ENCODE measurements at regions not wholly inside any gene's neighbourhood (a gene's known extent, or its start where the extent isn't known, plus 50 kb on each side); places are given as distances from the start of the nearest gene placed in this dataset.

DNA sequence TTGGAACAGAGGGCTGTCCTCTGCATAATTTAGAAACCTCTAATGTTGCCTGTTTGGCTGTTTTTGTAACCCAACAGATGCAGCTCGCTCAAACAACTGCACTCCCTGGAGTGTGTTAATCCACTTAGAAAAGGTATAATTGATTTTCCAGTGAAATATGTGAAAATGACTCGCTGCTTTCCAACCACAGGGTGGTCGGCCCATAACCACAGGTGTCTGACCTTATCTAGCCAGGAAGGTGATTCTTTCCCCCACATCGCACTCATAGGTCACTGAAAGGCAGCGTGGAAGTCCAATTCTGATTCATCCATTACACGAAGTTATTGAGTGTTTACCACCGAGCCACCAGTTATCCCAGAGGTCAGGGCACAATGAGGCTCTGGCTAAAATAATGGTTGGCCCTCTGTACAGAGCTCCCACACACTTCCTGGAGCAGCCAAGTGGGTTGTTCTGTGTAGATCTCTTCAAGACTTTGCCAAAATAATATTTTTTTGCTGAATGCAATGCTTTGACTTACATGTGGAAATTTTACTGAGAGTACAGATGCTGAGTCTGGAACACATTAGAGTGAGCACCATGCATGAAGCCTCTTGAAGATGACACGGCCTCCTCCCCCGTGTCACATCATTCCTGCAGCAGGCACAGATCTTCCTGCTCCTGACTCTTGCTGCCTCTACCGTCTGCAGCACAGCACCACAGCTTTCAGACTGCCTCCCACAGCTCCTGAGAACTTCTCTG, 396.2 kb downstream of the ZNF516 start:
- no peaks in the 10 kb centered on the region for H3K36me3 ChIP-seq (ENCODE audit: control insufficient read depth, insufficient read depth, low read length)
- H3K4me3 ChIP-seq (ENCODE audit: low read length) = no peak overlapping the region
- H3K27me3 ChIP-seq (ENCODE audit: control insufficient read depth, insufficient read depth, low read length) = no peaks in the 10 kb centered on the region
- H3K9me3 ChIP-seq (ENCODE audit: control insufficient read depth, low read length) = no peaks in the 10 kb centered on the region
- no peaks in the 10 kb centered on the region for H3K4me1 ChIP-seq (ENCODE audit: control insufficient read depth, insufficient read depth, low read length)
- no peak overlapping the region for H3K9ac ChIP-seq (ENCODE audit: low read length)

DNA sequence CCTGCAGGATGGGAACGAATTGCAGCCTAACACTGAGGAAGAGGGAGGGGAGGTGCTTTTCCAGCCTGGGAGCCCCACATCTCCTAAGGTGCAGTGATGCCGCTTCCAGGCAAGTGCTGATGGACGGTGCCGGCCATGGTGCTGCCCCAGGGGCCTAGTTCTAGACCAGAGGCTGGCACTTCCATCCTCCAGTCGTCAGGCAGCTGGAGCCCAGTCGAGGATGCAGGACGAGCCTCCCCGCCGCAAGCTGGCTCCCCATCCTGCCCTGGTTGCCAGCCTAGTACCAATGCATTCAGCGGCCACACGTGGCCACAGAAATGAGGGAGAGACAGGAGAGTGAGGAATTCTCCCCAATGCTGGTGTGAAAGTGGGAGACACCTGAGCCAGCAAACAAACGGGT, 413.5 kb downstream of the ZNF516 start:
- Histone ChIP-seq H3K4me1 (ENCODE audit: control insufficient read depth, insufficient read depth, low read length) (no peaks in the 10 kb centered on the region), H3K36me3 (ENCODE audit: control insufficient read depth, insufficient read depth, low read length) (no peaks in the 10 kb centered on the region), H3K4me3 (ENCODE audit: low read length) (no peak overlapping the region)

DNA sequence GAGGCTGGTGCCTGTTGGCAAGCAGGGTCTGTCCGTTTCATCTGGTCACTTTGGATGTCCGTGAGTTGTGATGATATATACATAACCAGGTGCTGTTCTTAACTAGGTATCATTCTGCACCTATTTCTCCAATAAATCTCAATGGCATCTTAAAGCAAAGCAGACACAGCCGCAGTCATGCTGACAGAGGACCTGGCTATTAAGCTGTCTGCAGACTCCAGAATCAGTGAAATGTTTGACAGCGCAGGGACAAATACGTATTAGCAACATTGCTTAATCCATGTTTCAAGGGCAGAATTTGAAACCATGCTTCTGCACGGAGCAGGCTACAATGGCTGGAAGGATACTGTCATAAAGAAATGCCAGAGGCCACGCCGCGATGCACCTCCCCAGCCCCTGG, 414.6 kb downstream of the ZNF516 start:
- Histone ChIP-seq H3K4me1 (ENCODE audit: control insufficient read depth, insufficient read depth, low read length) (no peaks in the 10 kb centered on the region), H3K9ac (ENCODE audit: low read length) (no peak overlapping the region), H3K9me3 (ENCODE audit: control insufficient read depth, low read length) (no peaks in the 10 kb centered on the region), H3K36me3 (ENCODE audit: control insufficient read depth, insufficient read depth, low read length) (no peaks in the 10 kb centered on the region), H3K27me3 (ENCODE audit: control insufficient read depth, insufficient read depth, low read length) (no peaks in the 10 kb centered on the region), H3K4me3 (ENCODE audit: low read length) (no peak overlapping the region)

More for the DNA sequence above, 413.5 kb downstream of the ZNF516 start:
- Histone ChIP-seq H3K27me3 (ENCODE audit: control insufficient read depth, insufficient read depth, low read length) (no peaks in the 10 kb centered on the region), H3K9me3 (ENCODE audit: control insufficient read depth, low read length) (no peaks in the 10 kb centered on the region), H3K9ac (ENCODE audit: low read length) (no peak overlapping the region)

DNA sequence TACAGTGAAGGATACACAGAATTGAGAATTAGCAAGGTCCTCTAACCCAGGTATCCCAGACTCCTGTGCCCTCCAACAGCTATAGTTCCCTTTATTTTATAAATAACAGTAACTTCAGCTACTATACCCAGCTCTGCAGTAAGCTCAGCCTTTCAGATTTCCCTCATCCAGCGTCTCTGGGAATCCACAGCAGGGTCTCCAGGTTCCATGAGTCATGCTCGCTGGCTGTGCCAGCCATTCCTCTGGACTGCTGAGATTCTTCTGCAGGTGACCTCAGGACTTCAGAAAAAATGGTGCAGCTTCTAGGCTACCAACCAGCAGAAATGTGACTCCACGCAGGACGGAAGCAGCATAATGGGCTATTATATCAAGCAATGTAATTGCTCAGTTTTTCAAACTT, 419.3 kb downstream of the ZNF516 start:
- no peaks in the 10 kb centered on the region for H3K27me3 ChIP-seq (ENCODE audit: control insufficient read depth, insufficient read depth, low read length)
- H3K9ac ChIP-seq (ENCODE audit: low read length) = no peak overlapping the region
- no peak overlapping the region for H3K4me3 ChIP-seq (ENCODE audit: low read length)
- H3K36me3 ChIP-seq (ENCODE audit: control insufficient read depth, insufficient read depth, low read length) = no peaks in the 10 kb centered on the region
- no peaks in the 10 kb centered on the region for H3K9me3 ChIP-seq (ENCODE audit: control insufficient read depth, low read length)
- no peaks in the 10 kb centered on the region for H3K4me1 ChIP-seq (ENCODE audit: control insufficient read depth, insufficient read depth, low read length)

DNA sequence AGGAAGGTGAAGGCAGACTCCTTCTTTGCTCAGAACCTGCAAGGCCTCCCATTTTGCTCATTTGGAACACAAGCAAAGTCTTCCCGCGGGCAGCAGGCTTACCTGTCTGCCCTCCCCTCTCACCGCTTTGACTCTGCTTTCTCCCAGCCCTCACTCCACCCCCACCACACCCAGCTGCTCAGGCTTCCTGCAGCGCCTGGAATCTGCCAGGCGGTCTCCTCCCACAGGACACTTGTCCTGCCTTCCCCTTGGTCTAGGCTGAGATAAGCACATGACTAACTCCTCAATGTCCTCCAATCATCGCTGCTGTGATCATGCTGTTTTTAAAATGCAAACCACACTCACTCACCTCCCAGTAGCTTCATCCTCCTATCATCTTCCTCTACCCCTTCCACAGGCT, 430.0 kb downstream of the ZNF516 start:
- H3K9ac ChIP-seq (ENCODE audit: low read length) = no peak overlapping the region
- no peaks in the 10 kb centered on the region for H3K27me3 ChIP-seq (ENCODE audit: control insufficient read depth, insufficient read depth, low read length)
- H3K4me1 ChIP-seq (ENCODE audit: control insufficient read depth, insufficient read depth, low read length) = no peaks in the 10 kb centered on the region

DNA sequence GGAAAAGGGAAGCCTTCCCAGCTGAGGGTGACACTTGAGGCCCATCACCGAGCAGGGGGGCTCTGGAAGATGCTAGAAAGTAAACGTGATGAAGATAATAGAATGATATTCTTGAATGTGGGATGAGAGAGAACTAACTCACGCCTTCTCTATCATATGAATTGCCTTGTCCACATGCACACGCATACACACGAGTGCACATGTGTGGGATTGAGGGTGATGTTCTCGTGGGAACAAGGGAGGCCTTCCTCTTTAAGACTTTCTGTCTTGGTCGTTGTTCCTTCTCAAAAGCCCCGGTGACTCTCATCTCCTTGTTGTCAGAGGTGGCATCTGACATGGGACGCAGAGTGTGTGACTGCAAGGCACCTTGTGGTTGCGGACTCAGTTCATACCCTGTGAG, 436.9 kb downstream of the ZNF516 start:
- H3K4me3 ChIP-seq (ENCODE audit: low read length) = no peak overlapping the region

More for the DNA sequence above, 430.0 kb downstream of the ZNF516 start:
- H3K9me3 ChIP-seq (ENCODE audit: control insufficient read depth, low read length) = no peaks in the 10 kb centered on the region
- no peaks in the 10 kb centered on the region for H3K36me3 ChIP-seq (ENCODE audit: control insufficient read depth, insufficient read depth, low read length)
- no peak overlapping the region for H3K4me3 ChIP-seq (ENCODE audit: low read length)

DNA sequence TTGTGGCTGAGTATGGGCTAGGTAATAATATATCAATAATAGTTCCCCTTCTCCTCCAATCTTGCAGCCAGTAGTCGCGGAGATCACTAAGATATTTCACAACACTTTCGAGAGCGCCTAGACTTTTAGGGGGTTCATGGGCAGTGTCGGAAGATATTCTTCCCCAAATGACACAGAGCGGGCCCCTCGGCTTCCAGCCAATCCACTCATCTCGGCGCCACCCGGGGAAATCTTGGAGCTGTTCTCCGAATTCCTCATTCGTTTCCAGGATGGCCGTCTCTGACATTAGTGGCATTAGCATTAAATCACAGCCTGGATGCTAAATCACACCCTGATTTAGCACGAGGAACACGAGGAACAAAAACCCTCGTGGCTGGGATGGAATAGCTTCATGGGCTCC, 437.7 kb downstream of the ZNF516 start:
- Histone ChIP-seq H3K27me3 (ENCODE audit: control insufficient read depth, insufficient read depth, low read length) (no peaks in the 10 kb centered on the region), H3K9me3 (ENCODE audit: control insufficient read depth, low read length) (no peaks in the 10 kb centered on the region), H3K36me3 (ENCODE audit: control insufficient read depth, insufficient read depth, low read length) (no peaks in the 10 kb centered on the region), H3K4me3 (ENCODE audit: low read length) (no peak overlapping the region), H3K4me1 (ENCODE audit: control insufficient read depth, insufficient read depth, low read length) (no peaks in the 10 kb centered on the region), H3K9ac (ENCODE audit: low read length) (no peak overlapping the region)

More for the DNA sequence above, 436.9 kb downstream of the ZNF516 start:
- Histone ChIP-seq H3K4me1 (ENCODE audit: control insufficient read depth, insufficient read depth, low read length) (no peaks in the 10 kb centered on the region), H3K36me3 (ENCODE audit: control insufficient read depth, insufficient read depth, low read length) (no peaks in the 10 kb centered on the region), H3K9me3 (ENCODE audit: control insufficient read depth, low read length) (no peaks in the 10 kb centered on the region), H3K9ac (ENCODE audit: low read length) (no peak overlapping the region), H3K27me3 (ENCODE audit: control insufficient read depth, insufficient read depth, low read length) (no peaks in the 10 kb centered on the region)

DNA sequence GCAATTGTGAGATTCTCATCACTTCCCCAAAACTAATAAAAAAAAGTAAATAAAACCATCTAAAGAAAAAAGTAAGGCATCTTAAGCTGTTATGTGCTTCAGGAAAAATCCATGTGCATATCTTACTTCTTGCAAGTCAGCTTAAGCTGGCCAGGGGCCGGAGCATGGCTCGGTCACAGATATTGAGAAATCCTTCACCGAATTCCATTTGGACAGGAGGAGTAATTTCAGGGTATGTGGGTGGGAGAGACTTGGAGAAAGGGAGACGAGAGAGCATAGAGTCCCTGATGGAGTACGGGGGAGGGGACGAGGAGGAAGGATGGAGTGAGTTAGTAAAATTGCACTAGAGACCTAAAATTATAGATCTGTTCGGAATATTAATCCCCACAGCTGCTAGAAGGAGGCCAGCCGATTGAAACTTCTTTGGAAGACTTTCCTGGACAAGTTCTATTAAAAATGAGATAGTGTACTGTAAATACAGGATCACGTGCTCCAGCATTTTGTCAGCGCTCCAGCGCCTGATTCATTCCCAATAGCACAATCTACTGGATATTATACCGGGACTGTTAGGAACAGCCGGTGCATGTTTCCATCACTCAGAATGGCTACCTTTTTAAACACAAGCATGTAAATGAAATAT, 438.5 kb downstream of the ZNF516 start:
- Histone ChIP-seq H3K4me3 (ENCODE audit: low read length) (no peak overlapping the region), H3K27me3 (ENCODE audit: control insufficient read depth, insufficient read depth, low read length) (no peaks in the 10 kb centered on the region), H3K4me1 (ENCODE audit: control insufficient read depth, insufficient read depth, low read length) (no peaks in the 10 kb centered on the region), H3K9me3 (ENCODE audit: control insufficient read depth, low read length) (no peaks in the 10 kb centered on the region), H3K36me3 (ENCODE audit: control insufficient read depth, insufficient read depth, low read length) (no peaks in the 10 kb centered on the region), H3K9ac (ENCODE audit: low read length) (no peak overlapping the region)

DNA sequence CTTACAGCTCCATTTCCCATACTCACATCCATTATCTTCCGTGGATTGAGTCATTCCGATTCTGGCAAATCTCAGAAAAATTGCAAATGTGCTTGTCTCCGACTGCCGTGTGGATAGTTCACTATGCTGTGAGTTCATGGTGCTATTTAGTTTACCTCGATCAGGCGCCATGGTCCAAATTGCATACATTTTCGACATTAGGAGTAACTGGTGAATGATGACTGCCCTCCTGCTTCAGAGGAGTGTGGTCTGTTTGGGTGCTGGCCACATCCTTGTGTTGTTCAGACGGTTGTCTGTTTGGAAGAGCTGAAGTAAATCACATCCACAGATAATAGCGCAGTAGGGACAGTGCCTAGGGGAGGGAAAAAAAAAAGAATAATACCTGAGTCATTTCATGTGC, 439.5 kb downstream of the ZNF516 start:
- Histone ChIP-seq H3K4me3 (ENCODE audit: low read length) (no peak overlapping the region), H3K9ac (ENCODE audit: low read length) (no peak overlapping the region), H3K27me3 (ENCODE audit: control insufficient read depth, insufficient read depth, low read length) (no peaks in the 10 kb centered on the region), H3K36me3 (ENCODE audit: control insufficient read depth, insufficient read depth, low read length) (no peaks in the 10 kb centered on the region), H3K4me1 (ENCODE audit: control insufficient read depth, insufficient read depth, low read length) (no peaks in the 10 kb centered on the region), H3K9me3 (ENCODE audit: control insufficient read depth, low read length) (no peaks in the 10 kb centered on the region)

DNA sequence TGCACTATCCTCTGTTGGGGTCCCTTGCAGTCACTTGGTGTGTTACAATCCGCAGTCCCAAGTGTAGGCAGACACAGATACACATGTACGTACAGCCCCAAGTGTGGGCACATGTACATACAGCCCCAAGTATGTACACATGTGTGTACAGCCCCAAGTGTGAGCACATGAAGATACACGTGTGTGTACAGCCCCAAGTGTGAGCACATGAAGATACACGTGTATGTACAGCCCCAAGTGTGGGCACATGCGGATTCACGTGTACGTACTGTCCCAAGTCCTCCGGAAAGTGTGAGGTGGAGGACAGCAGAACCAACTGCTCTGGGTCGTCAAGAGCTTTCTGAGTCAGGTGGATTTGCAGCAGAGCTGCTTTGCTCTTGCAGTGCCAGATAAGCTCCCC, 440.0 kb downstream of the ZNF516 start:
- H3K4me1 ChIP-seq (ENCODE audit: control insufficient read depth, insufficient read depth, low read length) = no peaks in the 10 kb centered on the region
- no peaks in the 10 kb centered on the region for H3K27me3 ChIP-seq (ENCODE audit: control insufficient read depth, insufficient read depth, low read length)
- no peak overlapping the region for H3K9ac ChIP-seq (ENCODE audit: low read length)
- no peaks in the 10 kb centered on the region for H3K9me3 ChIP-seq (ENCODE audit: control insufficient read depth, low read length)
- H3K36me3 ChIP-seq (ENCODE audit: control insufficient read depth, insufficient read depth, low read length) = no peaks in the 10 kb centered on the region
- H3K4me3 ChIP-seq (ENCODE audit: low read length) = no peak overlapping the region

DNA sequence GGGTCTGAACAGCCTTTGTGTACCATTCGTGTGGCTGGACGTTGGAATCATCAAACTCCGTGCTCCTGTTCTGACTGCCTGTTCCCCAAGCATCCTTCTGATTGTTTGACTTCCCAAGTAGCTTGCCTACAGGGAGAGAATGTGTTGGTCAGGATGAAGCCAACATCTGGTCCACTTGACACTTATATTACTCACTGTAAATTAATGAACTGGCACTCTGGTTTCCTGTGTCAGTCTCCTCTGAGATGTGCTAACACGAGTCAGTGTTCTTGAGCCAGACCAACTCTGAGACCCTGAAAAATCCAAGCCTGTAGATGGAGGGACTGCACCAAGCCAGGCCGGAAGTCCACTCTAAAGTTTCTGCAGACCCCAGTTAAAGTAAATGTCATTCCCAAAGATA, 440.9 kb downstream of the ZNF516 start:
- Histone ChIP-seq H3K4me3 (ENCODE audit: low read length) (no peak overlapping the region), H3K4me1 (ENCODE audit: control insufficient read depth, insufficient read depth, low read length) (no peaks in the 10 kb centered on the region), H3K27me3 (ENCODE audit: control insufficient read depth, insufficient read depth, low read length) (no peaks in the 10 kb centered on the region), H3K36me3 (ENCODE audit: control insufficient read depth, insufficient read depth, low read length) (no peaks in the 10 kb centered on the region), H3K9ac (ENCODE audit: low read length) (no peak overlapping the region), H3K9me3 (ENCODE audit: control insufficient read depth, low read length) (no peaks in the 10 kb centered on the region)

DNA sequence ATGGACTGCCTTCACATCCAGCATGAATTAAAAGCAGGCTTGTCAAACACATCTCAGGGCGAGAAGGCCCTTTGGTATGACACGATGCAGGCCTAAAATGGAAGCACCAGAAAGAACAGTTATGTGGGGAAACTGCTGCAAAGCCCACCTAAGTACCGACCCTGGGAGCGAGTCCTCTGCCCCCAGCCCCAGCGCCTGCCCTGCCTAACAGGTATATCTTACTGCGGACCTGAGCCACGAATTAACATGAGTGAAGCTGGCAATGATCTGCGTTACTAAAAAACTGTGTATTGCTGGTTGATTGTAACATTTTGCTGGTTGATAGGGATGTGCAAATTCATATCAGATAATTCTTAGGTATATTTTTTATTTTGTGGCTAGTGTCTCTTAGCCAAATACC, 441.5 kb downstream of the ZNF516 start:
- H3K4me1 ChIP-seq (ENCODE audit: control insufficient read depth, insufficient read depth, low read length) = no peaks in the 10 kb centered on the region
- H3K27me3 ChIP-seq (ENCODE audit: control insufficient read depth, insufficient read depth, low read length) = no peaks in the 10 kb centered on the region
- H3K4me3 ChIP-seq (ENCODE audit: low read length) = no peak overlapping the region
- H3K9ac ChIP-seq (ENCODE audit: low read length) = no peak overlapping the region
- no peaks in the 10 kb centered on the region for H3K36me3 ChIP-seq (ENCODE audit: control insufficient read depth, insufficient read depth, low read length)
- no peaks in the 10 kb centered on the region for H3K9me3 ChIP-seq (ENCODE audit: control insufficient read depth, low read length)

All from mucosa of stomach (tissue), 1 donor.